ENCODE measurements at regions not wholly inside any gene's neighbourhood (a gene's known extent, or its start where the extent isn't known, plus 50 kb on each side); places are given as distances from the start of the nearest gene placed in this dataset.

GRCh38 chr3:160128056-160128455, 97.2 kb upstream of the C3orf80 start:
- TF ChIP-seq RARB (CRISPR knock-in tag; IDR thresholded peaks at IDR 0.05) (no peak), ARNTL (CRISPR knock-in tag; IDR thresholded peaks at IDR 0.05; ENCODE audit: borderline replicate concordance, low read depth) (no peak), ZC3H10 (CRISPR knock-in tag; IDR thresholded peaks at IDR 0.05) (no peak), ZFP30 (CRISPR knock-in tag; IDR thresholded peaks at IDR 0.05) (no peak), TSHZ2 (CRISPR knock-in tag; IDR thresholded peaks at IDR 0.05) (no peak), PATZ1 (CRISPR knock-in tag; IDR thresholded peaks at IDR 0.05; ENCODE audit: borderline replicate concordance) (no peak), ZNF565 (CRISPR knock-in tag; conservative IDR thresholded peaks at IDR 0.05; ENCODE audit: low read depth) (no peak), GLIS3 (CRISPR knock-in tag; IDR thresholded peaks at IDR 0.05) (no peak), ZNF70 (CRISPR knock-in tag; IDR thresholded peaks at IDR 0.05) (no peak)
- TF ChIP-seq, protein P1, sequence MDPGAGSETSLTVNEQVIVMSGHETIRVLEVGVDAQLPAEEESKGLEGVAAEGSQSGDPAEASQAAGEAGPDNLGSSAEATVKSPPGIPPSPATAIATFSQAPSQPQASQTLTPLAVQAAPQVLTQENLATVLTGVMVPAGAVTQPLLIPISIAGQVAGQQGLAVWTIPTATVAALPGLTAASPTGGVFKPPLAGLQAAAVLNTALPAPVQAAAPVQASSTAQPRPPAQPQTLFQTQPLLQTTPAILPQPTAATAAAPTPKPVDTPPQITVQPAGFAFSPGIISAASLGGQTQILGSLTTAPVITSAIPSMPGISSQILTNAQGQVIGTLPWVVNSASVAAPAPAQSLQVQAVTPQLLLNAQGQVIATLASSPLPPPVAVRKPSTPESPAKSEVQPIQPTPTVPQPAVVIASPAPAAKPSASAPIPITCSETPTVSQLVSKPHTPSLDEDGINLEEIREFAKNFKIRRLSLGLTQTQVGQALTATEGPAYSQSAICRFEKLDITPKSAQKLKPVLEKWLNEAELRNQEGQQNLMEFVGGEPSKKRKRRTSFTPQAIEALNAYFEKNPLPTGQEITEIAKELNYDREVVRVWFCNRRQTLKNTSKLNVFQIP (CRISPR knock-in tag; IDR thresholded peaks at IDR 0.05; ENCODE audit: borderline replicate concordance, low read depth), result no peak

All from SK-N-SH treated with all-trans-retinoic acid at 6 μM for 48 hours (cell line).